ENCODE measurements at regions not wholly inside any gene's neighbourhood (a gene's known extent, or its start where the extent isn't known, plus 50 kb on each side); places are given as distances from the start of the nearest gene placed in this dataset.
"Not testable (repeated sequence)": the region's sequence is repeated elsewhere in the genome, so short reads cannot be mapped to it uniquely, and the experiment has no call there.

DNA sequence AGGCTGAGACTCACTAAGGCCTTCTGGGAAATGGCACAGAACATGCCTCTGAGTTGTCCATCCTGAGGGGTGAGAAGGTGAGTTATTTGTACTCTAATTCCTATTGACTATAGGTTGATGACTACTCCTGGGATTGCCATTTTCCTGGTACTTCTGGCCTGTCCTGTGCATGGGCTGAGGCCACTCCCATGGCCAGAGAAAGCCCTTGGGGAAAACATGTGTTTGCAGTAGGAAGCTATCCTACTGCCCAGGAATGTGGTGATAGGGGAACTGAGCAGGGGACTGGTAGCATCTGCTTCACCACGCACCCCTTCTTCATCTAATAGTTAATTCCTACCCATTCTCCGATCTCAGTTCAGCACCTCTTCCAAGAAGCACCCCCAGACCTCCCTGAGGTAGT lies 62.6 kb upstream of the MEX3C start:
- WGBS (ENCODE audit: extremely low coverage, insufficient read length, low lambda C conversion rate): no CpG with 5 or more reads among the region's 2 CpGs
- Histone ChIP-seq H3K4me1 (ENCODE audit: insufficient read depth, low read length) (no peaks in the 10 kb centered on the region), H2BK120ac (ENCODE audit: low read depth, low read length, poor library complexity, severe bottlenecking) (no peak overlapping the region), H4K5ac (ENCODE audit: insufficient read length, low read depth, low read length) (no peak overlapping the region), H2BK20ac (ENCODE audit: low read depth, low read length, poor library complexity, severe bottlenecking) (no peak overlapping the region), H2BK5ac (ENCODE audit: insufficient read length, low read length) (no peak overlapping the region), H3K18ac (ENCODE audit: insufficient read length, low read depth, low read length) (no peak overlapping the region), H3K27me3 (ENCODE audit: insufficient read depth, low read length) (no peaks in the 10 kb centered on the region), H4K91ac (ENCODE audit: insufficient read length, low read depth, low read length) (no peak overlapping the region), H2AFZ (ENCODE audit: low read length) (no peak overlapping the region), H4K20me1 (ENCODE audit: control insufficient read depth, insufficient read depth, insufficient read length) (no peaks in the 10 kb centered on the region), H3K9me3 (ENCODE audit: control insufficient read depth, low read depth, low read length) (no peaks in the 10 kb centered on the region), H3K79me1 (ENCODE audit: insufficient read depth, low read depth, low read length, poor library complexity, severe bottlenecking) (no peaks in the 10 kb centered on the region), H3K27ac (ENCODE audit: insufficient read length, low read depth, low read length) (no peak overlapping the region), H2BK12ac (ENCODE audit: insufficient read length, low read depth, low read length) (no peak overlapping the region), H4K8ac (replicated peaks; ENCODE audit: insufficient read length, low read depth, low read length) (no peak overlapping the region), H2AK5ac (ENCODE audit: insufficient read length, low read length) (no peak overlapping the region), H3K56ac (ENCODE audit: insufficient read length, low read depth, low read length) (no peak overlapping the region), H3T11ph (ENCODE audit: low read length) (no peak overlapping the region), H3K4me2 (ENCODE audit: insufficient read depth, insufficient read length, low read length) (no peak overlapping the region), H3K79me2 (ENCODE audit: insufficient read depth, low read length) (no peaks in the 10 kb centered on the region), H2BK15ac (ENCODE audit: low read depth, low read length) (no peak overlapping the region), H3K9ac (ENCODE audit: extremely low read depth, insufficient read length, low read length) (no peak overlapping the region), H3K4ac (ENCODE audit: low read depth, low read length) (no peak overlapping the region), H3K14ac (ENCODE audit: insufficient read depth, low read length) (no peak overlapping the region), H3K23ac (ENCODE audit: insufficient read length, low read depth, low read length) (no peak overlapping the region), H3K23me2 (ENCODE audit: insufficient read length, low read depth, low read length, poor library complexity, severe bottlenecking) (no peaks in the 10 kb centered on the region)
- no peak overlapping the region for H3K27ac Mint-ChIP-seq
- H3K4me3 Mint-ChIP-seq: no peak overlapping the region
- DNase-seq: no peak
- H3K9me3 Mint-ChIP-seq: peaks cover 0 to 2% of the 10 kb centered on the region in 2 experiments; a peak in 1 of 5 replicates
- no peaks in the 10 kb centered on the region for H3K4me1 Mint-ChIP-seq
- TF ChIP-seq, protein P1, sequence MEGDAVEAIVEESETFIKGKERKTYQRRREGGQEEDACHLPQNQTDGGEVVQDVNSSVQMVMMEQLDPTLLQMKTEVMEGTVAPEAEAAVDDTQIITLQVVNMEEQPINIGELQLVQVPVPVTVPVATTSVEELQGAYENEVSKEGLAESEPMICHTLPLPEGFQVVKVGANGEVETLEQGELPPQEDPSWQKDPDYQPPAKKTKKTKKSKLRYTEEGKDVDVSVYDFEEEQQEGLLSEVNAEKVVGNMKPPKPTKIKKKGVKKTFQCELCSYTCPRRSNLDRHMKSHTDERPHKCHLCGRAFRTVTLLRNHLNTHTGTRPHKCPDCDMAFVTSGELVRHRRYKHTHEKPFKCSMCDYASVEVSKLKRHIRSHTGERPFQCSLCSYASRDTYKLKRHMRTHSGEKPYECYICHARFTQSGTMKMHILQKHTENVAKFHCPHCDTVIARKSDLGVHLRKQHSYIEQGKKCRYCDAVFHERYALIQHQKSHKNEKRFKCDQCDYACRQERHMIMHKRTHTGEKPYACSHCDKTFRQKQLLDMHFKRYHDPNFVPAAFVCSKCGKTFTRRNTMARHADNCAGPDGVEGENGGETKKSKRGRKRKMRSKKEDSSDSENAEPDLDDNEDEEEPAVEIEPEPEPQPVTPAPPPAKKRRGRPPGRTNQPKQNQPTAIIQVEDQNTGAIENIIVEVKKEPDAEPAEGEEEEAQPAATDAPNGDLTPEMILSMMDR (conservative IDR thresholded peaks at IDR 0.05): no peak
- no peaks in the 10 kb centered on the region for H3K27me3 Mint-ChIP-seq (ENCODE audit: low read depth)
- H3K36me3 Mint-ChIP-seq (ENCODE audit: insufficient read depth in 1 of 3, low read depth in 3 of 3): no peaks in the 10 kb centered on the region

DNA sequence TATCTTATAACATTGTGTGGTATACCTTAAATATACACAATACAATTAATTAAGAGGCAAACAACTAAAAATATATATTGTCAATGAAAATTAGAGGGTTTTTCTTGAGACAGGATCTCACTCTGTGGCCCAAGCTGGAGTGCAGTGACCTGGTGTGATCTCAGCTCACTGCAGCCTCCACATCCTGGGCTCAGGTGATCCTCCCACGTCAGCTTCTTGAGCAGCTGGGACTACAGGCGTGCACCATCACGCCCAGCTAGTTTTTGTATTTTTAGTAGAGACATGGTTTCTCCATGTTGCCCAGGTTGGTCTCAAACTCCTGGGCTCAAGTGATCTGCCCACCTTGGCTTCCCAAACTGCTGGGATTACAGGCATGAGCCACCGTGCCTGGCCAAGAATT lies 68.6 kb upstream of the MEX3C start:
- H2BK120ac ChIP-seq (ENCODE audit: low read depth, low read length, poor library complexity, severe bottlenecking); H3K27me3 Mint-ChIP-seq (ENCODE audit: low read depth); H4K5ac ChIP-seq (ENCODE audit: insufficient read length, low read depth, low read length); H4K91ac ChIP-seq (ENCODE audit: insufficient read length, low read depth, low read length); H3K18ac ChIP-seq (ENCODE audit: insufficient read length, low read depth, low read length); H3K4me2 ChIP-seq (ENCODE audit: insufficient read depth, insufficient read length, low read length); H3T11ph ChIP-seq (ENCODE audit: low read length); H3K4me1 Mint-ChIP-seq; H2AK5ac ChIP-seq (ENCODE audit: insufficient read length, low read length); H3K9me3 ChIP-seq (ENCODE audit: control insufficient read depth, low read depth, low read length); H3K9me3 Mint-ChIP-seq; H3K79me1 ChIP-seq (ENCODE audit: insufficient read depth, low read depth, low read length, poor library complexity, severe bottlenecking); H4K8ac ChIP-seq (replicated peaks; ENCODE audit: insufficient read length, low read depth, low read length); H2BK15ac ChIP-seq (ENCODE audit: low read depth, low read length); H3K14ac ChIP-seq (ENCODE audit: insufficient read depth, low read length); H3K4me3 Mint-ChIP-seq; H2BK20ac ChIP-seq (ENCODE audit: low read depth, low read length, poor library complexity, severe bottlenecking); H2BK5ac ChIP-seq (ENCODE audit: insufficient read length, low read length); H3K23me2 ChIP-seq (ENCODE audit: insufficient read length, low read depth, low read length, poor library complexity, severe bottlenecking); H3K4me1 ChIP-seq (ENCODE audit: insufficient read depth, low read length); H2AFZ ChIP-seq (ENCODE audit: low read length); DNase-seq; H4K20me1 ChIP-seq (ENCODE audit: control insufficient read depth, insufficient read depth, insufficient read length); H3K4ac ChIP-seq (ENCODE audit: low read depth, low read length); H3K36me3 Mint-ChIP-seq (ENCODE audit: insufficient read depth in 1 of 3, low read depth in 3 of 3); H3K27me3 ChIP-seq (ENCODE audit: insufficient read depth, low read length); H3K56ac ChIP-seq (ENCODE audit: insufficient read length, low read depth, low read length); H3K23ac ChIP-seq (ENCODE audit: insufficient read length, low read depth, low read length); H3K79me2 ChIP-seq (ENCODE audit: insufficient read depth, low read length); H3K27ac Mint-ChIP-seq; H3K27ac ChIP-seq (ENCODE audit: insufficient read length, low read depth, low read length); H2BK12ac ChIP-seq (ENCODE audit: insufficient read length, low read depth, low read length); H3K9ac ChIP-seq (ENCODE audit: extremely low read depth, insufficient read length, low read length): not testable (repeated sequence)
- WGBS (ENCODE audit: extremely low coverage, insufficient read length, low lambda C conversion rate): no CpG with 5 or more reads among the region's 4 CpGs
